Gastroesophageal sphincter (tissue), 4 donors: ENCODE measurements at regions not wholly inside any gene's neighbourhood (a gene's known extent, or its start where the extent isn't known, plus 50 kb on each side); places are given as distances from the start of the nearest gene placed in this dataset.

Experiments
- ATAC-seq: fragments of 150-250 bp; one replicate; pipeline ENCODE4 v1.9.1; 2016; ENCODE audit warnings: mild to moderate bottlenecking, moderate library complexity
- H3K27ac ChIP-seq, 4 donors: fragments of 200-600 bp; sonication (generic) in 3 of 4; 1 replicate in 3 of 4; 2 replicates in 1 of 4; pipeline ENCODE4 v1.5.1; 2016 to 2019
- H3K27me3 ChIP-seq: fragments of 200-600 bp; sonication (generic); one replicate; pipeline ENCODE4 v1.5.1; 2019
- H3K36me3 ChIP-seq, 2 donors: fragments of 200-600 bp; sonication (generic); one replicate each; pipeline ENCODE4 v1.5.1; 2019; ENCODE audit warnings: control low read depth in 1 of 2
- H3K4me1 ChIP-seq, 3 donors: fragments of 200-600 bp; sonication (generic); 1 replicate in 2 of 3; 2 replicates in 1 of 3; pipeline ENCODE4 v1.5.1; 2016 to 2019; ENCODE audit warnings: control low read depth in 2 of 3
- H3K4me3 ChIP-seq, 2 donors: fragments of 200-600 bp; sonication (generic); one replicate each; pipeline ENCODE4 v1.5.1; 2019; ENCODE audit warnings: mild to moderate bottlenecking in 1 of 2, moderate library complexity in 1 of 2
- H3K9me3 ChIP-seq, 3 donors: fragments of 200-600 bp; sonication (generic); one replicate each; pipeline ENCODE4 v1.5.1; 2017 to 2019; ENCODE audit warnings: control low read depth in 2 of 3
- EP300 ChIP-seq: sonication (generic); formaldehyde crosslinking; IDR thresholded peaks from one replicate; pipeline ENCODE4 v1.6.1; 2017; ENCODE audit warnings: antibody characterized with exemption, mild to moderate bottlenecking
- POLR2A ChIP-seq, 2 donors: fragments of 450-650 bp; IDR thresholded peaks; one replicate each; pipeline ENCODE4 v1.6.1; 2017; ENCODE audit warnings: antibody characterized with exemption in 2 of 2, mild to moderate bottlenecking in 2 of 2, moderate library complexity in 1 of 2
- POLR2AphosphoS5 ChIP-seq: sonication (generic); formaldehyde crosslinking; IDR thresholded peaks from one replicate; pipeline ENCODE4 v1.6.1; 2017; ENCODE audit warnings: antibody characterized with exemption
- WGBS, 2 donors: methylation state at CpG; one replicate each; pipeline ENCODE4 v1.1.5; 2018; ENCODE audit warnings: low coverage in 1 of 2; 5-methylcytosine and 5-hydroxymethylcytosine counted together
- TF ChIP-seq, protein P1 (sequence below), 4 experiments: fragments of 200-600 bp in 2 of 4; fragments of 450-650 bp in 2 of 4; sonication (generic) in 1 of 4; IDR thresholded peaks; one replicate each; pipeline ENCODE4 v1.5.1; 2017 to 2019; ENCODE audit warnings: antibody characterized with exemption in 4 of 4, mild to moderate bottlenecking in 2 of 4, moderate library complexity in 2 of 4

DNA sequence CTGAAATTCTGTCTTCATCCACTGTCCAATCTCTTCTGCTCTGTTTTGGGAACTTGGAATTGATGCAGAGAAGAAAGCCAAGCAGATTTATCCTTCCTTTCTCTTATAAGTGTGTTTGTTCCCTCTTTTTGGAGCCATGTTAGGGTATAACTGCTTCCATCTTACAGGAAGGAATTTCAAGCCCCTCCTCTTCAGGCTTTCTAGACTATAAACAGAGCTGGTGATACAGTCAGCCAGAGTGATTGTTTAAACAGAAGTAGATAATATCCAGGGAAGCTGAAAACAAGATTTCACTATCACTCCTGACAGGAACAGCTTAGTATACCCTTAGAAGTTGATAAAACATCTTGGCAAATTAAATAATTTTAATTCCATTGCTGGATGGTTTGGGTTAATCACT lies 102.1 kb upstream of the DMRT1 start:
- no peaks in the 10 kb centered on the region for H3K27me3 ChIP-seq
- TF ChIP-seq POLR2A (IDR thresholded peaks at IDR 0.05) (no peak), POLR2AphosphoS5 (no peak), EP300 (no peak)
- TF ChIP-seq, protein P1, sequence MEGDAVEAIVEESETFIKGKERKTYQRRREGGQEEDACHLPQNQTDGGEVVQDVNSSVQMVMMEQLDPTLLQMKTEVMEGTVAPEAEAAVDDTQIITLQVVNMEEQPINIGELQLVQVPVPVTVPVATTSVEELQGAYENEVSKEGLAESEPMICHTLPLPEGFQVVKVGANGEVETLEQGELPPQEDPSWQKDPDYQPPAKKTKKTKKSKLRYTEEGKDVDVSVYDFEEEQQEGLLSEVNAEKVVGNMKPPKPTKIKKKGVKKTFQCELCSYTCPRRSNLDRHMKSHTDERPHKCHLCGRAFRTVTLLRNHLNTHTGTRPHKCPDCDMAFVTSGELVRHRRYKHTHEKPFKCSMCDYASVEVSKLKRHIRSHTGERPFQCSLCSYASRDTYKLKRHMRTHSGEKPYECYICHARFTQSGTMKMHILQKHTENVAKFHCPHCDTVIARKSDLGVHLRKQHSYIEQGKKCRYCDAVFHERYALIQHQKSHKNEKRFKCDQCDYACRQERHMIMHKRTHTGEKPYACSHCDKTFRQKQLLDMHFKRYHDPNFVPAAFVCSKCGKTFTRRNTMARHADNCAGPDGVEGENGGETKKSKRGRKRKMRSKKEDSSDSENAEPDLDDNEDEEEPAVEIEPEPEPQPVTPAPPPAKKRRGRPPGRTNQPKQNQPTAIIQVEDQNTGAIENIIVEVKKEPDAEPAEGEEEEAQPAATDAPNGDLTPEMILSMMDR (IDR thresholded peaks at IDR 0.05) = no peak
- H3K27ac ChIP-seq = peak overlapping the region; percentile 87 to 98 (median 89)
- no peak for ATAC-seq
- H3K36me3 ChIP-seq = peaks cover 0 to 76% of the 10 kb centered on the region in 2 donors
- peaks cover 21 to 82% (median 42%) of the 10 kb centered on the region in 3 donors for H3K4me1 ChIP-seq
- H3K9me3 ChIP-seq = no peaks in the 10 kb centered on the region
- H3K4me3 ChIP-seq = no peak overlapping the region

DNA sequence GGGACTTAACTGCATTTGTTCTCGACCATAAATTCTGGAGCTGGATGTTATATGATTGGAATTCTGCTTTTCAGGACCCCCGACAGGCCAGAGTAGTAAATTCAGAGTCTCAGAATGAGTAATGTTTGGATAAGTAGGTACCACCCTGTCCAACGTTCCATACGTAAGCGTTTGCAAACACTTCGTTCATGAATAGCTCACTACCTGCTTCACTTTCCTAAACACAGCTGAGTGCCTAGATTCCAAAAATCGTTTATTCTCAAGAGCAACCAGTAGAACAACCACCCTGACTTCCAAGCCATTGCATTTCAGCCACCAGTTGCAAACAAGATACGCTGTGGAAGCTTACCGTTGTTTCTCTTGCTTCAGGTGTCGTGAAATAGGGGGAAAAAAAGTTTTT lies 101.3 kb upstream of the DMRT1 start:
- peaks cover 20 to 84% (median 45%) of the 10 kb centered on the region in 3 donors for H3K4me1 ChIP-seq
- H3K4me3 ChIP-seq = no peak overlapping the region
- no peak for ATAC-seq
- WGBS, 2 donors = 55 to 70% methylated on average over 10 of the region's 10 CpGs
- H3K9me3 ChIP-seq = no peaks in the 10 kb centered on the region
- H3K27me3 ChIP-seq = no peaks in the 10 kb centered on the region
- peak overlapping the region; percentile 87 to 98 (median 89) for H3K27ac ChIP-seq
- H3K36me3 ChIP-seq = peaks cover 0 to 84% of the 10 kb centered on the region in 2 donors
- TF ChIP-seq, protein P1 (IDR thresholded peaks at IDR 0.05) = no peak
- TF ChIP-seq POLR2A (IDR thresholded peaks at IDR 0.05) = no peak

DNA sequence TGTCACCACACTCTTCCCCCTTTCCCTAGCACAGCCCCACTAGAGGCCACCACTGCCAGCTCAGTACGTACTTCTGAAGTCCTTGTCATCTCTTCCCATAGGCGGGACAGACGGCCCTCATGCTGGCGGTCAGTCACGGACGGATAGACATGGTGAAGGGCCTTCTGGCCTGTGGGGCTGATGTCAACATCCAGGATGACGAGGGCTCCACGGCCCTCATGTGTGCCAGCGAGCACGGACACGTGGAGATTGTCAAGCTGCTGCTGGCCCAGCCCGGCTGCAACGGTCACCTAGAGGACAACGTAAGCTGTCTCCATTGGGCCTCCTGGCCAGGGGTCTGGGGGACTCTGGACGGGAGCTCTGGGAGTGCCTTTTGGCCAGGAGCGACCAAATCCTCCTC lies 99.4 kb upstream of the DMRT1 start:
- Histone ChIP-seq H3K4me1 (peaks cover 20 to 86% (median 34%) of the 10 kb centered on the region in 3 donors), H3K27ac (peak overlapping the region in 3 of 4 donors; percentile 87 to 91 (median 89)), H3K27me3 (no peaks in the 10 kb centered on the region), H3K36me3 (peaks cover 0 to 78% of the 10 kb centered on the region in 2 donors), H3K4me3 (no peak overlapping the region), H3K9me3 (no peaks in the 10 kb centered on the region)
- 80% methylated on average over 1 of the region's 16 CpGs; no CpG with 5 or more reads in 1 of the 2 donors for WGBS, 2 donors
- ATAC-seq = no peak
- TF ChIP-seq POLR2A (IDR thresholded peaks at IDR 0.05) (no peak), POLR2AphosphoS5 (no peak), EP300 (no peak)
- TF ChIP-seq, protein P1 (IDR thresholded peaks at IDR 0.05) = no peak

DNA sequence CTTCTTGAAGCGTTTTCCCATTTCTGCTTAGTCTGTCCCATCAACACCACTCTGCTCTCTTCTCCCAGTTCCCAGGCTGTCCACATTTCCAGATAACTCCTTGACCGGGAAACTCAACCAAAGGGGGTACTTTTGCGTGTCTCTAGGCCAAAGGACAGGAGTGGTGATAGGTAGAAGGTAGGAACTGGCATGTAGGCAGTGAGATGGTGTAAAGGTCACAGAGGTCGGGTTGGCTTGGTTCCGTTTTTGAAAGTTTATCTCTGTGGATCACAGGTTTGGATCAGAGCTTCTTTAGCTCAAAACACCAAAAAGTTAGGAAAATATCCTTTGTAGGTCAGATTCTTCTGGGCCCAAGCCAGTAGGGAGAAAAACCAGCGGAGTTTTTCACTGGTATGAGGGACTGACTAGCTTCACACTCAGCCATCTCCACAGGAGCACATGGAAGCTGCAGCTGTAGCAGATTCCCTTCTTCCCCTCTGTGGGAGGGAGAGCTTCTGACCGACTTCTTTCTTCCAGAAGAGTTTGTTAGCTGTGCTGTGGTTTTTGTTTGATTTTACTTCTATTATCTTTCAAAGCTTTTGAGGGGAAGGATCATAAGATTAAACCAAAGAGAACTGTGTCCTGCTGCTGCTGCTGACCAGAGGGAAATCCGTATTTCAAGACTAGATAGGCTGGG lies 98.4 kb upstream of the DMRT1 start:
- H3K27ac ChIP-seq = peak overlapping the region; percentile 8 to 91 (median 88)
- H3K4me3 ChIP-seq = no peak overlapping the region
- peaks cover 16 to 76% (median 26%) of the 10 kb centered on the region in 3 donors for H3K4me1 ChIP-seq
- TF ChIP-seq POLR2AphosphoS5 (no peak), EP300 (no peak), POLR2A (IDR thresholded peaks at IDR 0.05) (no peak)
- H3K9me3 ChIP-seq = no peaks in the 10 kb centered on the region
- H3K36me3 ChIP-seq = peaks cover 0 to 85% of the 10 kb centered on the region in 2 donors
- WGBS, 2 donors = 91 to 97% methylated on average over 4 to 8 of the region's 8 CpGs
- H3K27me3 ChIP-seq = no peaks in the 10 kb centered on the region
- ATAC-seq = no peak

DNA sequence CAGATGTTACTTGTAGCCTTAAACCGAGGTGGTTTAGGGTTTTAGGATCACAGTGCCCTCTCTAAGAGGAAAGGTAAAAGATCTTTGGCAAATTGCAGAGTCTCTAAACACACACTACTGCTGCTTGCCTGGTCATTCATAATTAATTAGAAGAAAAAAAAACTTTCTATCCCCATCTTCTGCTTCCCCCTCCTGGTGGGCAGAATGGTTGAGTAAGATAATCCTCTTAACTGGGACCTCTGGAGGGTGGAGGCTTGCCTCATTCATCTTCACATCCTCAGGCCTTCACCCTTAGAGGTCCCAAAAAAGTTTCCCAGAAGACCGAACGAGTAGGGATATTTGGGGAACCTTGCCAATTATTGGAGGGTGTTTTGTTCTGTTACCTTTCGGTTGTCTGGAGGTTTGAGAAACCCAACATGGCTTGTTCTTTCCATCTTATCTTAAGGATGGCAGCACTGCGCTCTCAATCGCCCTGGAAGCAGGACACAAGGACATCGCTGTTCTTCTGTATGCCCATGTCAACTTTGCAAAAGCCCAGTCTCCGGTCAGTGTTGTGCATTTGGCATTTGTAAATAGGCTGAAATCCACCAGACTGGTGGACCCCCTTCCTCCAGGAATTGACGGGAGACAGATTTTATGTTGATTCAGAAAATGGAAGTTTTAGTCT lies 97.3 kb upstream of the DMRT1 start:
- no peak for ATAC-seq

More for the DNA sequence above, 97.3 kb upstream of the DMRT1 start:
- no peaks in the 10 kb centered on the region for H3K9me3 ChIP-seq
- TF ChIP-seq POLR2A (IDR thresholded peaks at IDR 0.05) (no peak), POLR2AphosphoS5 (no peak), EP300 (no peak)
- TF ChIP-seq, protein P1 (IDR thresholded peaks at IDR 0.05) = no peak
- WGBS, 2 donors = 88 to 93% methylated on average over 3 to 9 of the region's 9 CpGs
- peaks cover 10 to 65% (median 23%) of the 10 kb centered on the region in 3 donors for H3K4me1 ChIP-seq
- no peak overlapping the region for H3K4me3 ChIP-seq
- H3K36me3 ChIP-seq = peaks cover 0 to 85% of the 10 kb centered on the region in 2 donors
- H3K27me3 ChIP-seq = no peaks in the 10 kb centered on the region
- peak overlapping the region; percentile 87 to 91 (median 88) for H3K27ac ChIP-seq
